ENCODE measurements at regions not wholly inside any gene's neighbourhood (a gene's known extent, or its start where the extent isn't known, plus 50 kb on each side); places are given as distances from the start of the nearest gene placed in this dataset.

GRCh38 chr7:123271856-123272255 is 72.1 kb upstream of the SLC13A1 start:
- TF ChIP-seq CTCF (IDR thresholded peaks at IDR 0.05; ENCODE audit: low read length) (no peak), EZH2 (IDR thresholded peaks at IDR 0.05; ENCODE audit: borderline replicate concordance, low read length) (no peak)

Measured in OCI-LY1 (cell line).